Uterus (tissue), 3 donors: ENCODE measurements at regions not wholly inside any gene's neighbourhood (a gene's known extent, or its start where the extent isn't known, plus 50 kb on each side); places are given as distances from the start of the nearest gene placed in this dataset.

Source experiments
- DNase-seq, 2 donors: peaks; one replicate each; pipeline ENCODE4 v3.0.0-alpha.2; 2019 to 2020
- H3K27ac ChIP-seq, 2 donors: fragments of 200-600 bp; sonication (generic); 1 replicate in 1 of 2; 2 replicates in 1 of 2; pipeline ENCODE4 v1.5.1; 2016 to 2018
- H3K27me3 ChIP-seq, 2 donors: fragments of 200-600 bp; sonication (generic); one replicate each; pipeline ENCODE4 v1.5.1; 2018 to 2019; ENCODE audit warnings: control low read depth in 1 of 2
- H3K36me3 ChIP-seq, 2 donors: fragments of 200-600 bp; sonication (generic); one replicate each; pipeline ENCODE4 v1.5.1; 2019; ENCODE audit warnings: control low read depth in 1 of 2
- H3K4me1 ChIP-seq, 2 donors: fragments of 200-600 bp; sonication (generic); one replicate each; pipeline ENCODE4 v1.5.1; 2018 to 2019; ENCODE audit warnings: control low read depth in 1 of 2
- H3K4me3 ChIP-seq, 2 donors: fragments of 200-600 bp; sonication (generic); 1 replicate in 1 of 2; 2 replicates in 1 of 2; pipeline ENCODE4 v1.5.1; 2018 to 2019; ENCODE audit warnings: mild to moderate bottlenecking in 1 of 2
- H3K9me3 ChIP-seq, 2 donors: fragments of 200-600 bp; sonication (generic); one replicate each; pipeline ENCODE4 v1.5.1; 2019; ENCODE audit warnings: control low read depth in 1 of 2
- POLR2A ChIP-seq, 2 donors: fragments of 450-650 bp; IDR thresholded peaks; one replicate each; pipeline ENCODE4 v1.6.1; 2016; ENCODE audit warnings: antibody characterized with exemption in 2 of 2, mild to moderate bottlenecking in 1 of 2, moderate library complexity in 1 of 2
- intact Hi-C: fragments of 100-400 bp; cut with DNase I; formaldehyde crosslinking; loops from one replicate; pipeline ENCODE4 v1.15.1; 2023; ENCODE audit warnings: low total_unique reads
- TF ChIP-seq, protein P1 (sequence below), 4 experiments: fragments of 200-600 bp in 2 of 4; fragments of 450-650 bp in 2 of 4; sonication (generic) in 2 of 4; IDR thresholded peaks; one replicate each; pipeline ENCODE4 v1.5.1; 2016 to 2019; ENCODE audit warnings: antibody characterized with exemption in 4 of 4, mild to moderate bottlenecking in 2 of 4, moderate library complexity in 1 of 4
- donor health status: DM: yes; HTN: yes; CAD: no.

DNA sequence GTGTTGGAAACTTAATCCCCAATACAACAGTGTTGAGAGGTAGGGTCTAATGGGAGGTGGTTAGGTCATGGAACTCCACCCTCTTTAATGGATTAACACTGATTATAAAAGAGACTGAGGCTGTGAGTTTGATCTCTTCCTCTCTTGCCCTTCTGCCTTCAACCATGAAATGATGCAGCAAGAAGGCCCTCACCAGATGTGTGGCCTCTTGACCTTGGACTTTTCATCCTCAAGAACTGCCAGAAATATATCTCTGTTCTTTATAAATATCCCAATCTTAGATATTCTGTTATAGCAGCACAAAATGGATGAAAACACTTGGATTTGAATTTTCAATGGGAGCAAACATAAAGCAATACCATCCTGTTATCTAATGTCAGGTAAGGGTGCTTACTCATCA is 67.6 kb downstream of the NMUR2 start:
- no peaks in the 10 kb centered on the region for H3K9me3 ChIP-seq
- intact Hi-C loops: no loop called here

DNA sequence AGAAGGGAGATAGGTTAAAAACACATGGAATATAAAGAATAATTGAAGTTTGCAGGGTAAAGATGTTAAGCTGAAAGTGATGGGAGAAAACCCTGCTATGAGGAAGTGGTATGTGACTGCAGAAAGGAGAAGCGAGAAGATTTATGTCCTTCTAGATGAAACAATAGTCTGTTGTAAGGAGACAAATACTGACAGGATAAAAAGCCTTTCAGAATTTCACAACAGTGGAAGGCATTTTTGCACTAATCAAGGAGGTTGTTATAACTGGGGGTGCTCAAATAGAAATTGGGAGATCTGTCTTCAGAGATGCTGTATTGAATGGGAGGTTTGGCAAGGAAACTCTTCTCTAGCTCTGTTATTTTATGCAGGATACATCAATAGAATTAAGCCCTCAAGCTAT is 69.6 kb downstream of the NMUR2 start:
- DNase-seq: no peak
- H3K27ac ChIP-seq: no peak overlapping the region
- H3K36me3 ChIP-seq: no peaks in the 10 kb centered on the region
- TF ChIP-seq POLR2A (IDR thresholded peaks at IDR 0.05): no peak
- TF ChIP-seq, protein P1, sequence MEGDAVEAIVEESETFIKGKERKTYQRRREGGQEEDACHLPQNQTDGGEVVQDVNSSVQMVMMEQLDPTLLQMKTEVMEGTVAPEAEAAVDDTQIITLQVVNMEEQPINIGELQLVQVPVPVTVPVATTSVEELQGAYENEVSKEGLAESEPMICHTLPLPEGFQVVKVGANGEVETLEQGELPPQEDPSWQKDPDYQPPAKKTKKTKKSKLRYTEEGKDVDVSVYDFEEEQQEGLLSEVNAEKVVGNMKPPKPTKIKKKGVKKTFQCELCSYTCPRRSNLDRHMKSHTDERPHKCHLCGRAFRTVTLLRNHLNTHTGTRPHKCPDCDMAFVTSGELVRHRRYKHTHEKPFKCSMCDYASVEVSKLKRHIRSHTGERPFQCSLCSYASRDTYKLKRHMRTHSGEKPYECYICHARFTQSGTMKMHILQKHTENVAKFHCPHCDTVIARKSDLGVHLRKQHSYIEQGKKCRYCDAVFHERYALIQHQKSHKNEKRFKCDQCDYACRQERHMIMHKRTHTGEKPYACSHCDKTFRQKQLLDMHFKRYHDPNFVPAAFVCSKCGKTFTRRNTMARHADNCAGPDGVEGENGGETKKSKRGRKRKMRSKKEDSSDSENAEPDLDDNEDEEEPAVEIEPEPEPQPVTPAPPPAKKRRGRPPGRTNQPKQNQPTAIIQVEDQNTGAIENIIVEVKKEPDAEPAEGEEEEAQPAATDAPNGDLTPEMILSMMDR (IDR thresholded peaks at IDR 0.05): no peak
- no peaks in the 10 kb centered on the region for H3K27me3 ChIP-seq
- no peaks in the 10 kb centered on the region for H3K4me1 ChIP-seq
- H3K9me3 ChIP-seq: no peaks in the 10 kb centered on the region
- H3K4me3 ChIP-seq: no peak overlapping the region
- intact Hi-C loops: no loop called here

More for the DNA sequence above, 67.6 kb downstream of the NMUR2 start:
- Histone ChIP-seq H3K36me3 (no peaks in the 10 kb centered on the region), H3K27me3 (no peaks in the 10 kb centered on the region), H3K27ac (no peak overlapping the region), H3K4me1 (no peaks in the 10 kb centered on the region), H3K4me3 (no peak overlapping the region)
- TF ChIP-seq POLR2A (IDR thresholded peaks at IDR 0.05): no peak
- TF ChIP-seq, protein P1 (IDR thresholded peaks at IDR 0.05): no peak
- no peak for DNase-seq

DNA sequence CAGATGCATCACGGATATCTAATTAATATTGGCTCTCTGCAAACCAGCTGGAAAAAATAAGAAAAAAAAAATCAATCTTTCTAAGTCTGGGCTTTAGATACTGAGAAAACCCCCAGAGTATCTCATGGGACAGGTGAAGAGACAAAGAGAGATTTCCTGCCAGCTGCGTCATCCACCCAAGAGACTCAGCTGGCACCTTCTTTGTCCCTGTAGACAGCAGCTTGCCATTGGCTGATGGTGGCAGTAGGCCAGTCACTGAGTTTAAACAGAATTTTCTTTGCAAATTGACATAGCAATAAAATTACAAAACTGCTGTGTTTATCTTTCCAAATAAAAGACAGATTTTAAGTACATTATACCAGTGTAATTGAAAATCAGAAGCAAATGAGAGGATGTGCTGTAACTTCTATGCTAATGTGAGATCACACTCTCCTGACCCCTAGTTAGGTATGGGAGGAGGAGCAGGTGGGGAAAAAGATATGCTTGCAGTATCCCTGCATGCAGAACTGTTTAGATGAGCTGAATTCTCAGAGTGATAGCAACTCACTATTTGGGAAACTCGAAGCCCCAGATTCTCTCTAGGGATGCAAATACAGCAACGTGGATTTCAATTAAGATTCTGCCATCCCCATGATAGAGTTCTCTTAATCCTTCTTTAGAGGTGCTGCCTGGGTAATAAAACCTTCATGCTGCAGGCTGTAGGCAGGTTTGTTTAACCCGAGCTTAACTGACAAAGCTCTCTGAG is 72.2 kb downstream of the NMUR2 start:
- no peak for DNase-seq
- Histone ChIP-seq H3K36me3 (no peaks in the 10 kb centered on the region), H3K27me3 (no peaks in the 10 kb centered on the region), H3K4me1 (no peaks in the 10 kb centered on the region), H3K9me3 (no peaks in the 10 kb centered on the region), H3K4me3 (no peak overlapping the region), H3K27ac (no peak overlapping the region)
- TF ChIP-seq POLR2A (IDR thresholded peaks at IDR 0.05): no peak
- TF ChIP-seq, protein P1 (IDR thresholded peaks at IDR 0.05): no peak
- intact Hi-C loops: no loop called here

DNA sequence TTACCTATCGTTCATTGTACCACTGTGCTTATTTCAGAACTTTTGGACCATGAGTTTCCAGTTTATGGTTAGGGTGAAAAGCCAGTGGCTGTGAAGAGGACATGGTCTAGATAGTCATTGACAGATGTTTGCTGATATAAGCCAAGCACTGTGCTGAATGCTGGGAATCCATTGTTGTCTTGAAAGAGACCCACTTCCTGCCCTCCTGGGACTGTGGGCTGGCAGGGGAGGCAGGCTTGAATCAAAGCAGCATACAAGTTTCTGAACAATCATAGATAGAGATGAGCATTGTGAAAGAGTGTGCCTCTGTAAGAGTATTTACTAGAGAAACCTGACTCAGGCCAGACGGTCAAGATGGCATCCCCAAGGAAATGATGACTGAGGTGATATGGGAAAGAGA is 73.4 kb downstream of the NMUR2 start:
- intact Hi-C loops: no loop called here
- no peak for DNase-seq
- no peak overlapping the region for H3K27ac ChIP-seq
- no peak overlapping the region for H3K4me3 ChIP-seq
- H3K27me3 ChIP-seq: no peaks in the 10 kb centered on the region
- TF ChIP-seq POLR2A (IDR thresholded peaks at IDR 0.05): no peak
- TF ChIP-seq, protein P1 (IDR thresholded peaks at IDR 0.05): no peak
- H3K9me3 ChIP-seq: no peaks in the 10 kb centered on the region
- H3K36me3 ChIP-seq: no peaks in the 10 kb centered on the region
- H3K4me1 ChIP-seq: no peaks in the 10 kb centered on the region

DNA sequence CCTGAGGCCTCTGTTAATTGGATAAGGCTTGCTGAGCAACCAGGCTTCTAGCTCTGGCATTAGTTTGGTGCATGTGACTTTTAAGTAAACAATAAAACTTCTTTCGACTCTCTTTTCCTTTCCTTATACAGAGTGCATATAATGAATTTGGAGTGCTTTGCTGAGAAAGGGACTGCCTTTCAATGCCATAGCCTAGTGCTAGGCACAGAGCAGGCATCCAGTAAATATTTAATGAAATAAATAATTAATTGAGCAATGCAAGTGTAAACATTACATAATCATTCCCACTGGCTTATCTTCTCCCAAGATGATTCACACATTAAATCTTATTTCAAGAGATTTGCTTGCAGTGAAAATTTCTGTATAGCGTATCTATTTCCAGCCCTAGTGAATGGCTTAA is 74.1 kb downstream of the NMUR2 start:
- Histone ChIP-seq H3K4me1 (no peaks in the 10 kb centered on the region), H3K4me3 (no peak overlapping the region), H3K27me3 (no peaks in the 10 kb centered on the region), H3K36me3 (no peaks in the 10 kb centered on the region), H3K27ac (no peak overlapping the region), H3K9me3 (no peaks in the 10 kb centered on the region)
- TF ChIP-seq, protein P1 (IDR thresholded peaks at IDR 0.05): no peak
- TF ChIP-seq POLR2A (IDR thresholded peaks at IDR 0.05): no peak
- intact Hi-C loops: no loop called here
- DNase-seq: no peak
